Mucosa of rectum (tissue), 2 donors: ENCODE measurements at regions not wholly inside any gene's neighbourhood (a gene's known extent, or its start where the extent isn't known, plus 50 kb on each side); places are given as distances from the start of the nearest gene placed in this dataset.
A peak's percentile ranks its signal among the peaks of the same experiment; 100 is the strongest.

Experiments
- H3K27ac ChIP-seq, 2 donors: one replicate each; pipeline ENCODE4 v1.7.0; 2013; ENCODE audit warnings: inconsistent platforms in 2 of 2, low read depth in 2 of 2, low read length in 2 of 2
- H3K27me3 ChIP-seq, 2 donors: one replicate each; pipeline ENCODE4 v1.7.0; 2013; ENCODE audit warnings: low read length in 2 of 2; ENCODE audit not compliant: control insufficient read depth in 2 of 2, insufficient read depth in 2 of 2
- H3K36me3 ChIP-seq, 2 donors: one replicate each; pipeline ENCODE4 v1.7.0; 2013; ENCODE audit warnings: low read length in 2 of 2; ENCODE audit not compliant: control insufficient read depth in 2 of 2, insufficient read depth in 2 of 2
- H3K4me1 ChIP-seq, 2 donors: one replicate each; pipeline ENCODE4 v1.7.0; 2013; ENCODE audit warnings: low read length in 2 of 2, mild to moderate bottlenecking in 1 of 2; ENCODE audit not compliant: control insufficient read depth in 2 of 2, insufficient read depth in 2 of 2
- H3K4me3 ChIP-seq, 2 donors: one replicate each; pipeline ENCODE4 v1.7.0; 2013; ENCODE audit warnings: low read length in 2 of 2
- H3K9ac ChIP-seq, 2 donors: one replicate each; pipeline ENCODE4 v1.7.0; 2013; ENCODE audit warnings: low read length in 2 of 2, low read depth in 1 of 2, mild to moderate bottlenecking in 1 of 2
- H3K9me3 ChIP-seq, 2 donors: one replicate each; pipeline ENCODE4 v1.7.0; 2013; ENCODE audit warnings: low read length in 2 of 2; ENCODE audit not compliant: control insufficient read depth in 2 of 2
- donor health status: healthy.
- donor health status: Normal muscosa, but diverticular disease.

DNA sequence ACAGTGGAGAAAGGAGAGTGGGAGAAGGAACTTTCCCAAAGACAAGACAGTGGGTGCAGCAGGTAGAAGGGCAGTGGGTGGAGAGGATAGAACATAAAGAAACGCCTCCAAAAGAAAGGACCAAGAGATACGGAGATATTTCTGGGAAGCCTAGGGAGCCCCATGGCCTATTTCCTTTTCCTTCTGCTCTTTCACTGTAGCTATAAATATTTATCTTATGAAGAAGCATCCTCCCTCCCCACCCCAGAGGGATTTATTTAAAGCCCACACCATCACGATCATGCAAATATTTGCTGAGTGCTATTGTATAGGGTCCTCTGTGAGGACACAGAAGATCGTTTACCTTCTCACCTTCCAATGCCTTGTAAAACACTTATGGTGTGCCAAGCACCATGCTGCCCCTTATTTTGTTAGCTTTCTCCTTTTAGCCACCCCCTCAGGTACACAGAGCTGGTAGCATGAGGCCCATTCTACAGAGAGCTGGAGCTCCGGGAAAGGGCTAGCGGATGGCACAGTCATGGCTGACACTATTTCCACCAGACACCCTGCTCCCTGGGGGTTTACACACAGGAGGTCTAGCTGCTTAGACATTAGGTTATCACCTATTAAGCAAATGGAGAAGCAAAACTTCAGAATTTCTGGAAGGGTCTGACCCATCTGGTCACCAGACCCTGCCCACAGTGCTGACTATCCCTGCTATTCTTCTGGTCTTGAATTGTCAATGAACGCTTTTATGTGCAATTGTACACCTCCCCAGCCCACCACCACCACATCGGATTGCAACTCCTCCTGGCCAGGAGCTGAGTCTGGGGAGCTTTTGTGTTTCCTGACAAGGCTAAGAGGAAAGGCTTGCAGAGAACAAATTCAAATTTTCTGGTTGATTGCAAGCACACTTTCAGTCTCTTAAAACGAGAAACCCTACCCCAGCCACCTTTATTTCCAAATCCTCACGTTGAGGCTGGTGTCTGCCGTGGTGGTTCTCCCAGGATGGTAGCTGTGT is 91.8 kb upstream of the KLF7 start:
- peak overlapping the region; percentile 55 to 64 for H3K27ac ChIP-seq
- no peak overlapping the region for H3K4me3 ChIP-seq
- H3K27me3 ChIP-seq, result no peaks in the 10 kb centered on the region
- H3K9me3 ChIP-seq, result no peaks in the 10 kb centered on the region
- H3K36me3 ChIP-seq, result no peaks in the 10 kb centered on the region
- H3K9ac ChIP-seq, result no peak overlapping the region
- H3K4me1 ChIP-seq, result peaks cover 15 to 26% of the 10 kb centered on the region in 2 donors

DNA sequence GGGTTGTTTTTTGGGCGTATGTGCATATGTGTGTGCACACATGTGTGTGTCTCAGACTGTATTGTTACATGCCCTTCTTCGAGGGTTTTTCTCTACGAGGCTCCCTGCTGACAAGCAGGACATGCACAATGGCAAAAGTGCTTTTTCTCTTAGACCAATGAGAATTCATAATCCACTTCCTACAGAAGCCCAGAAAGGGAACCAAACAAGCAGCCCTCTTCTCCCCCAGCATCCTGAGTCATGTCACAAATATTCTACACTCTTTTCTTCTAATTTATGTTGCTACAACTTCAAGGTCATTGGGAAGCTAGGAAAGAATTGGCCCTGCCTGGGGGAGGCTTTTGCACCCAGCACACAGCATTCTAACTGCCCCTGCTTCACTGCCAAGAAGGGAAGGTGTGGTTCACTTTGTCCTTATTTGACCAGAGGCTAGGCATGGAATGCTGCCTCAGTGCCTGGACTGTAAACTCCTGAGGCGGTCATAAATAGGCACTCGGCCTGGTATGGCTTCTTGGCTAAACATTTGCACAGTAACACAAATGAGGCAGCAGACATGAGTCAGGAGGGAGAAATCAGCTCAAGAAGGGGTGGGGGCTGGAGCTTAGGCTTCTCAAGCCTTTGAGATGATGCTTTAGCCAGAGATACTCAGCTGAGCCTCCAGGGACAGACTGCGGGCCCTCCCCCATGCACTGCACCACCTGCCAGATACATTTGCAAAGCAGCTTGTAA is 92.7 kb upstream of the KLF7 start:
- Histone ChIP-seq H3K4me1 (peaks cover 15 to 26% of the 10 kb centered on the region in 2 donors), H3K27ac (peak overlapping the region; percentile 59 to 64)

DNA sequence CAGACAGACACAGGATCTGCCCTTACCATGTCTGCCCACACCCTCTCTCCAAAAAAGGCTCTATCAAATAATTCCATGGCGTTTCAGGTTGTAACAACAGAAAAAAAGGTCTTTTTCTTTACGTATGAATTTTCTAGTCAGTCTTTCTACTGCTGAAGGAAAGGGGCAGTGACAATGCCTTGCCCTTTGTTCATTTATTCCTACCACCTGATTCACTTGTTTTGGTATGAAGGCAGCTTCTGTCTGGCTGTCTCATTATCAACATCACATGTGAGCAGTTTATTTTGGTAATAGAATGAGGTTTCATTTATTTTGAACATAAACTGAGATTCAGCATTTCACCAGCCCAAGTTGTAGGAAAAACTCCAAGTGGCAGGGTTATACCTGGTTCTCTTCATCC is 94.3 kb upstream of the KLF7 start:
- Histone ChIP-seq H3K4me1 (peaks cover 15 to 26% of the 10 kb centered on the region in 2 donors), H3K27ac (no peak overlapping the region)

More for the DNA sequence above, 92.7 kb upstream of the KLF7 start:
- no peak overlapping the region for H3K9ac ChIP-seq
- no peaks in the 10 kb centered on the region for H3K9me3 ChIP-seq
- H3K4me3 ChIP-seq, result no peak overlapping the region
- H3K36me3 ChIP-seq, result no peaks in the 10 kb centered on the region
- no peaks in the 10 kb centered on the region for H3K27me3 ChIP-seq

DNA sequence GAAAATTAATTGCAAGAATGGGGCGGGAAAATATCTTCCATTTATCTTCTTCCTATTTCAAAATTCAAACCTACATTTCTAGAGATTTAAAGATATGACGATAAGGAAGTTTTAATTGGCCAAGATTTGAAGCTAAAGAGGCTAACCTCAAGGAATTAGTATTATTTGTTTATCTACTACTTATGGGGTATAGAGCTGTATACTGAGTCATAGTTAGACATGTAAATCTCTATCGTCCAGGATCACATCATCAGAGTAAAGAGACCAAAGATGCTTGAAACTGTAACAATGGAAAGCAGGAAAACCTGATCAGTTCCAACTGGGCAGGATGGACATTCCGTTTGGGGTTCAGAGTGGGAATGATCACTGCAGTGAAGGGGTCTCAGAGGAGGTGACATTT is 95.2 kb upstream of the KLF7 start:
- peaks cover 15 to 26% of the 10 kb centered on the region in 2 donors for H3K4me1 ChIP-seq
- no peak overlapping the region for H3K9ac ChIP-seq
- no peak overlapping the region for H3K4me3 ChIP-seq
- H3K27ac ChIP-seq, result no peak overlapping the region
- H3K9me3 ChIP-seq, result no peaks in the 10 kb centered on the region
- H3K27me3 ChIP-seq, result no peaks in the 10 kb centered on the region
- H3K36me3 ChIP-seq, result no peaks in the 10 kb centered on the region

More for the DNA sequence above, 94.3 kb upstream of the KLF7 start:
- no peaks in the 10 kb centered on the region for H3K9me3 ChIP-seq
- no peaks in the 10 kb centered on the region for H3K27me3 ChIP-seq
- H3K9ac ChIP-seq, result no peak overlapping the region
- no peak overlapping the region for H3K4me3 ChIP-seq
- no peaks in the 10 kb centered on the region for H3K36me3 ChIP-seq

DNA sequence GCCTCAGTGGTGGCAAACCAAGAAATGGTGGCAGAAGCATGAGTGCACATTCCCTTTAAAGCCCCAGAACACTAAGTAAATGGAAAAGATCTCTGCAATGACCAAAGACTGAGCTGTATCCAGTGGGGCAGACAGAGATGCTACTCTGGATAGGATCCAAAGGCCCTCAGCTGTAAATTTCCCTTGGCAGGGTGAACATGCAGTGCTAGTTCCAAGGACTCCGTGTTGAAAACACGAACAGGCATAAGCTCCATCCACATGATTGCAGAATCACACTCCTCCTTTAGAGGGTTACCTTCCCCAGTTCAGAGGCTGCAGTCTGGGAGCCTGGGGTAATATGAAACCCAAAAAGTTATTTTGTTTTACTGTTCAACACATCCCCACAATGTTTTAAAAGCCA is 98.6 kb upstream of the KLF7 start:
- no peaks in the 10 kb centered on the region for H3K9me3 ChIP-seq
- no peak overlapping the region for H3K4me3 ChIP-seq
- no peak overlapping the region for H3K9ac ChIP-seq
- peaks cover 0 to 4% of the 10 kb centered on the region in 2 donors for H3K4me1 ChIP-seq
- H3K27ac ChIP-seq, result no peak overlapping the region
- H3K27me3 ChIP-seq, result no peaks in the 10 kb centered on the region
- no peaks in the 10 kb centered on the region for H3K36me3 ChIP-seq

DNA sequence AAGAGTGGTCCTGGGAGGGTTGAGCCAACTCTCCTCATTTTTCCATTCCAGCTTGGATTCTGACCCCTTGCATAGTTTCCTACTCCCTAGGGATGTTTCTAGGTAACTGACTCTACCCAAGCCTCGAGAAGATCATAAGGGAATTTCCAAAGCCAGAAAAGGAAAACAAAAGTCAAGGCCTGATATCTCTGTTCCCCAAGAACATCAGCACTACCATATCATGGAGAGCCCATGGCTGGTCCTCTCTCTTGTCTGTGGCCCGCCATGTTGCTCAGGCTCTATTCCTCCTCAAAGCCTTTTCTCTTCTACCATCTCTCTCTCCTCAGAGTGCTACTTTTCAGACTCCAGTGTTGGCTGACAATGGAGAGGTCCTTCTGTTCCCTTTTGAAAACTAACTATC is 99.6 kb upstream of the KLF7 start:
- Histone ChIP-seq H3K9me3 (no peaks in the 10 kb centered on the region), H3K4me1 (no peaks in the 10 kb centered on the region), H3K36me3 (no peaks in the 10 kb centered on the region), H3K27ac (no peak overlapping the region), H3K27me3 (no peaks in the 10 kb centered on the region), H3K4me3 (no peak overlapping the region), H3K9ac (no peak overlapping the region)

DNA sequence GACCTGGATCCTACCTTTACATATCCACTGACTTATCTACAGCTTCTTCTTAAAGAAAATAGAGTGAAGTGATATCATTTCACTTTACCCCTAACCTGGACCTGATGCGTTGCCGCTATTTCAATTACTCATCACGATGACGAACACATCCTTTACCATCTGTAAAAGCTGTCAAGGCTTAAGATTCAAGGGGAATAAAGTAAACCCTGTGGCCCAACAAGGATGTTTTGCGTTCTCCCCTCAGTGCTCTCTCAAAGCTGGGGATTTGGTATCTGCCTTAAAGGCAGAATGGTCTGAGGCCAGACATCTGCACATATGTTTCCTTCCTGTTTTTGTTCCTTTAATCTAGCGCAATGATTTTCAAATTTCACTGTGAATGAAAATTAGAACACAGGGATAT is 100.1 kb upstream of the KLF7 start:
- Histone ChIP-seq H3K27ac (no peak overlapping the region), H3K9ac (no peak overlapping the region), H3K9me3 (no peaks in the 10 kb centered on the region), H3K36me3 (no peaks in the 10 kb centered on the region), H3K4me3 (no peak overlapping the region), H3K27me3 (no peaks in the 10 kb centered on the region), H3K4me1 (no peaks in the 10 kb centered on the region)

DNA sequence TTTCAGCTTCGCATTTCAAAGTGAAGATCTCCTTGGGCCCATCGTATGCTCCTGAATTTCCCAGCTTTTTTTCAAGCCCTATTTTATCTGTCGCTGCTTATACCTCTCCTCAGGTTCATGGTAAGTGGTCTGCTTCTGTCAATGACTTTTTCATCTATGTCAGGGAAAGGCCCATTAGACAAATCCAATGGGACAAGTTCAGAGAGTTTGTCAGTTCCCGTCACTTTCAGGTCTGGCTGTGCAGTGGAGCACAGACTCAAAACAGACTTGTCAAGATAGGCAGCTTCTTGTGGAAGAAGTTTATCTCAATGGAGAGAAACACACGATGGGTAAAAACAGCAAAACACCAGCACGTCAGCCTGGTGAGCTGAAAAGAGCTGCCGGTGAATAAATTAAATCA is 100.9 kb upstream of the KLF7 start:
- Histone ChIP-seq H3K27me3 (no peaks in the 10 kb centered on the region), H3K4me3 (no peak overlapping the region), H3K9me3 (no peaks in the 10 kb centered on the region), H3K9ac (no peak overlapping the region), H3K36me3 (no peaks in the 10 kb centered on the region), H3K27ac (no peak overlapping the region), H3K4me1 (no peaks in the 10 kb centered on the region)

DNA sequence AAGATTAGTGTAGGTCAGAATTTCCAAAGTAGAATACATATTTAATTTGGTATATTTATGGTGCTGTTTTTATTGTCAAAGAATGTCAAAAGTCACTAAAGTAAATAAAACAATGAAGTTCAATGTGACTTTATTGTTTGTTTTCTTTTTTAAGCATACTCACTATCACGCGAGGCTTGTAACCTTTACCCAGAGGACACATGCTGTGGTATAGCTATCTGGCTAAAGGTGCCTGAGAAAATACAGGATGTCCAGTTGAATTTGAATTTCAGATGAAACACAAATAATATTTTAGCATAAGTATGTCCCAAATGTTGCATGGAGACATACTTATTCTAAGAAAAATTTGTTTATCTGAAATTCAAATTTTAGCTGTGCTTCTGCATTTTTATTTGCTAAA is 103.3 kb upstream of the KLF7 start:
- no peak overlapping the region for H3K27ac ChIP-seq
- no peaks in the 10 kb centered on the region for H3K36me3 ChIP-seq
- H3K4me1 ChIP-seq, result no peaks in the 10 kb centered on the region
- no peaks in the 10 kb centered on the region for H3K27me3 ChIP-seq
- no peak overlapping the region for H3K4me3 ChIP-seq
- no peaks in the 10 kb centered on the region for H3K9me3 ChIP-seq
- H3K9ac ChIP-seq, result no peak overlapping the region

DNA sequence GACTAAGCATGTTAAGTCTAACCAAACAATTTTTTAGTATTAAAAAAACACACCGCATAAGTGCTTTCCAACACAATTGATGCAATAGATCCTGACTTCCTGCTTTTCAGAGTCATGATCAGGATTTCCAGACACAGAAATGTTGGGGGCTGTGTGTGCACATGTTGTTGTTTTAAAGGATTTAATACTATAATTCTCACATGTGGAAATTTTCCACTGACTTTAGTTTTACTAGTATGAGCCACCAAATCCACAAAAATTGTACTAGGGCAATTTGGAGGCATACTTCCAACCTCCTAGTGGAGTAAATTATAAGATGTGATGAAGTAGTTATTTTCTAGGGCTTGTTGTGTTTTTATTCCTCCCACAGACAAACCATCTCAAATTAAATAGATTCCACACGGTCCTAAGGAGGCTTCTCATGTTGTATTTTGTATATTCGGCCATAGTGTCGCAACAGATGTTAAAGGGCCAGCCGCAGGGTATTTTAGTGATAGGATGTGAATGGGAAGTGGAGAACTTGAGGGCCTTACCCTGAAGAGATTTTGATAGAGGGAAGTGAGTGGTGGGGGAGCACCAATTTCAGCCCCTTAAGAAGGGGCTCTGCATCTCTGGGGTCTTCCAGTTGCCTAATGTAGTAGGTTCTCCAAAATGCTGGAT is 108.9 kb upstream of the KLF7 start:
- H3K36me3 ChIP-seq, result no peaks in the 10 kb centered on the region
- H3K4me1 ChIP-seq, result no peaks in the 10 kb centered on the region
- H3K4me3 ChIP-seq, result no peak overlapping the region
- no peaks in the 10 kb centered on the region for H3K27me3 ChIP-seq
- H3K27ac ChIP-seq, result no peak overlapping the region
- H3K9me3 ChIP-seq, result no peaks in the 10 kb centered on the region
- no peak overlapping the region for H3K9ac ChIP-seq
